Spleen (tissue), 11 donors: ENCODE measurements at regions not wholly inside any gene's neighbourhood (a gene's known extent, or its start where the extent isn't known, plus 50 kb on each side); places are given as distances from the start of the nearest gene placed in this dataset.
A peak's percentile ranks its signal among the peaks of the same experiment; 100 is the strongest.

Experiments used
- DNase-seq: peaks from one replicate; pipeline ENCODE4 v3.0.0-alpha.2; 2020
- H3K27ac ChIP-seq, 8 donors: fragments of 200-600 bp; sonication (generic) in 7 of 8; 1 replicate in 4 of 8; 2 replicates in 4 of 8; pipeline versions ENCODE4 v1.5.0 to v1.8.0; 2016 to 2021; ENCODE audit warnings: inconsistent platforms in 4 of 8, mild to moderate bottlenecking in 4 of 8, moderate library complexity in 1 of 8
- H3K27me3 ChIP-seq, 7 donors: fragments of 200-600 bp; sonication (generic) in 6 of 7; replicated peaks in 1 of 7; 1 replicate in 4 of 7; 2 replicates in 3 of 7; pipeline versions ENCODE4 v1.5.0 to v1.8.0; 2016 to 2021; ENCODE audit warnings: inconsistent platforms in 3 of 7, mild to moderate bottlenecking in 1 of 7
- H3K36me3 ChIP-seq, 6 donors: fragments of 200-600 bp; sonication (generic) in 5 of 6; 1 replicate in 4 of 6; 2 replicates in 2 of 6; pipeline versions ENCODE4 v1.5.0 to v1.8.0; 2016 to 2021; ENCODE audit warnings: inconsistent platforms in 2 of 6
- H3K4me1 ChIP-seq, 6 donors: fragments of 200-600 bp; sonication (generic) in 5 of 6; 1 replicate in 3 of 6; 2 replicates in 3 of 6; pipeline versions ENCODE4 v1.5.0 to v1.8.0; 2016 to 2021; ENCODE audit warnings: inconsistent platforms in 3 of 6
- H3K4me3 ChIP-seq, 8 donors: fragments of 200-600 bp; sonication (generic) in 7 of 8; 1 replicate in 4 of 8; 2 replicates in 4 of 8; pipeline versions ENCODE4 v1.5.0 to v1.8.0; 2016 to 2021; ENCODE audit warnings: inconsistent platforms in 4 of 8, mild to moderate bottlenecking in 4 of 8, moderate library complexity in 2 of 8
- H3K9me3 ChIP-seq, 8 donors: fragments of 200-600 bp; sonication (generic) in 7 of 8; 1 replicate in 4 of 8; 2 replicates in 4 of 8; pipeline versions ENCODE4 v1.5.0 to v1.8.0; 2016 to 2021; ENCODE audit warnings: inconsistent platforms in 4 of 8
- POLR2A ChIP-seq, 3 donors: fragments of 450-650 bp; IDR thresholded peaks; one replicate each; pipeline ENCODE4 v1.5.1; 2017; ENCODE audit warnings: antibody characterized with exemption in 3 of 3, mild to moderate bottlenecking in 1 of 3
- POLR2AphosphoS5 ChIP-seq, 3 donors: sonication (generic); formaldehyde crosslinking; IDR thresholded peaks; one replicate each; pipeline ENCODE4 v1.5.1; 2017; ENCODE audit warnings: antibody characterized with exemption in 3 of 3
- WGBS, 5 donors: extraction: QIAGEN DNeasy Blood & Tissue Kit in 3 of 5; methylation state at CpG; one replicate each; pipeline versions ENCODE4 v1.1.5 to v1.1.7; 2013 to 2018; 5-methylcytosine and 5-hydroxymethylcytosine counted together
- intact Hi-C: fragments of 100-400 bp; cut with DNase I; formaldehyde crosslinking; loops from one replicate; pipeline ENCODE4 v1.15.0; 2023; ENCODE audit warnings: low total_unique reads
- TF ChIP-seq, protein P1 (sequence below), 11 experiments: fragments of 200-600 bp in 7 of 11; fragments of 450-650 bp in 4 of 11; sonication (generic) in 4 of 11; IDR thresholded peaks in 8 of 11; conservative IDR thresholded peaks in 3 of 11; 1 replicate in 7 of 11; 2 replicates in 4 of 11; pipeline versions ENCODE4 v1.4.0 to v1.8.0; 2016 to 2021; ENCODE audit warnings: antibody characterized with exemption in 11 of 11, inconsistent platforms in 4 of 11, mild to moderate bottlenecking in 1 of 11
- donor health status: healthy with polysubstance abuse.
- donor health status: DM: no; HTN: no; CAD: no; lungs with moderate emphysema.
- donor health status: DM: no; HTN: no; CAD: no.
- donor health status: Bipolar disorder and iron deficiency.
- donor health status: healthy.
- donor health status: DM: no; HTN: no; CAD: no.
- donor health status: DM: yes; HTN: yes; CAD: no.

DNA sequence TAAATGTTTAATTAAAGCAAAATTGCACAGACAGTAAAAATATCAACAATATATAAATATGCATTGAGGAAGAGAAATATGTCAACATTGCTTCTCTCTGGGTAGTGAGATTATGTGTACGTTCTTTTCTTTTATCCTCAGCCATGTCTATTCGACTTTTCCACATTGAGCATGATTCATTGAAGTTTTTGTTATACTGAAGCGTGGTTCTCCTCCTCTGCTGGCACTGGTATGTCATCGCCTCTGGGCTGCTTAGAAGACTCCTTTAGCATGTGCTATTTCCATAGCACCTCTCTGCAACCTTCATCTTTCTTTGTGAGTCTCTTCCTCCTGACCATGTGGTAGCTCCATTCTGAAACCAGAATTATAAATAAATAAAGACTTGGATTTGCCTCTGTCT lies 65.8 kb upstream of the AKAP13 start:
- no peaks in the 10 kb centered on the region for H3K27me3 ChIP-seq
- no peak overlapping the region for H3K27ac ChIP-seq
- WGBS, 5 donors: 90 to 97% (median 94%) methylated on average over 4 of the region's 4 CpGs
- peaks cover 2 to 45% (median 19%) of the 10 kb centered on the region in 6 donors for H3K4me1 ChIP-seq
- no peak for DNase-seq
- H3K4me3 ChIP-seq: no peak overlapping the region
- no peaks in the 10 kb centered on the region for H3K36me3 ChIP-seq
- peaks cover 0 to 3% (median 0%) of the 10 kb centered on the region in 8 donors for H3K9me3 ChIP-seq
- intact Hi-C loops: no loop called here
- TF ChIP-seq POLR2AphosphoS5 (IDR thresholded peaks at IDR 0.05) (no peak), POLR2A (IDR thresholded peaks at IDR 0.05) (no peak)

DNA sequence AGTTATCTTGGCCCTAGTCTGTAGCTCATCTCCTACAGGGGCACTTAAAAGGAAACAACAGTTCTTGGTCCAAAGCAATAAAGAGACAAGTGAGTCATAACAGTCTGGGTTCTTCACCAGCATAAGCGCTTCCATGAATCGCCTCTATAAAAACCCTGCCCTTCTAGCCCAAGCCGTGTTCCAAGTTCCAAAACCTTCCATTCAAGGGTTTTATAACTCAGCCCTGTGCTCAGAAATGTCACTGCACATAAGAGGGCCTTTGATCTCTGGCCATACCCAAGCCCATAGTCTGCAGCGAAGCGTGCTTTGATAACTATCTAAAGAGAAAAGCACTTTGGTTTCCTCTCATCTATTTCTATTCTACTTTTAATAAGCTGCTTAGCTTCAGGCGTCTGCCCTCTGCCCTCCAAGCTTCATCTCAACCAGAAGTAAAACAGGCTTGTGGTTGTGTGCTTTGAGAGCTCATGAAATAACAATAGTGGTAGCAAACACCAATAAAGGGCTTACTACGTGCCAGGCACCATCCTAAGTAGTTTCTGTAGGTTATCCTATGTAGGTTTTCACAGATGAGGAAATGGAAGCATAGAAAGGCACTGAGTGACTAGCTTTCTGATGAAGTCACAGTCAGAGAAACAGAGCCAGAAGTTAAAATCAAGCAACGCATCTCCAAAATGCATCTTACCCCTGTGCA lies 64.0 kb upstream of the AKAP13 start:
- Histone ChIP-seq H3K9me3 (peaks cover 0 to 3% (median 0%) of the 10 kb centered on the region in 8 donors), H3K27ac (peak overlapping the region in 5 of 8 donors; percentile 4 to 53 (median 13)), H3K27me3 (no peaks in the 10 kb centered on the region), H3K4me1 (peaks cover 2 to 45% (median 19%) of the 10 kb centered on the region in 6 donors), H3K36me3 (no peaks in the 10 kb centered on the region), H3K4me3 (no peak overlapping the region)
- 52 to 72% (median 59%) methylated on average over 8 of the region's 8 CpGs for WGBS, 5 donors
- no peak for DNase-seq
- TF ChIP-seq POLR2AphosphoS5 (IDR thresholded peaks at IDR 0.05) (no peak), POLR2A (IDR thresholded peaks at IDR 0.05) (no peak)
- TF ChIP-seq, protein P1, sequence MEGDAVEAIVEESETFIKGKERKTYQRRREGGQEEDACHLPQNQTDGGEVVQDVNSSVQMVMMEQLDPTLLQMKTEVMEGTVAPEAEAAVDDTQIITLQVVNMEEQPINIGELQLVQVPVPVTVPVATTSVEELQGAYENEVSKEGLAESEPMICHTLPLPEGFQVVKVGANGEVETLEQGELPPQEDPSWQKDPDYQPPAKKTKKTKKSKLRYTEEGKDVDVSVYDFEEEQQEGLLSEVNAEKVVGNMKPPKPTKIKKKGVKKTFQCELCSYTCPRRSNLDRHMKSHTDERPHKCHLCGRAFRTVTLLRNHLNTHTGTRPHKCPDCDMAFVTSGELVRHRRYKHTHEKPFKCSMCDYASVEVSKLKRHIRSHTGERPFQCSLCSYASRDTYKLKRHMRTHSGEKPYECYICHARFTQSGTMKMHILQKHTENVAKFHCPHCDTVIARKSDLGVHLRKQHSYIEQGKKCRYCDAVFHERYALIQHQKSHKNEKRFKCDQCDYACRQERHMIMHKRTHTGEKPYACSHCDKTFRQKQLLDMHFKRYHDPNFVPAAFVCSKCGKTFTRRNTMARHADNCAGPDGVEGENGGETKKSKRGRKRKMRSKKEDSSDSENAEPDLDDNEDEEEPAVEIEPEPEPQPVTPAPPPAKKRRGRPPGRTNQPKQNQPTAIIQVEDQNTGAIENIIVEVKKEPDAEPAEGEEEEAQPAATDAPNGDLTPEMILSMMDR (IDR thresholded peaks at IDR 0.05 in 8 of 11, conservative IDR thresholded peaks at IDR 0.05 in 3 of 11): no peak
- intact Hi-C loops: no loop called here

DNA sequence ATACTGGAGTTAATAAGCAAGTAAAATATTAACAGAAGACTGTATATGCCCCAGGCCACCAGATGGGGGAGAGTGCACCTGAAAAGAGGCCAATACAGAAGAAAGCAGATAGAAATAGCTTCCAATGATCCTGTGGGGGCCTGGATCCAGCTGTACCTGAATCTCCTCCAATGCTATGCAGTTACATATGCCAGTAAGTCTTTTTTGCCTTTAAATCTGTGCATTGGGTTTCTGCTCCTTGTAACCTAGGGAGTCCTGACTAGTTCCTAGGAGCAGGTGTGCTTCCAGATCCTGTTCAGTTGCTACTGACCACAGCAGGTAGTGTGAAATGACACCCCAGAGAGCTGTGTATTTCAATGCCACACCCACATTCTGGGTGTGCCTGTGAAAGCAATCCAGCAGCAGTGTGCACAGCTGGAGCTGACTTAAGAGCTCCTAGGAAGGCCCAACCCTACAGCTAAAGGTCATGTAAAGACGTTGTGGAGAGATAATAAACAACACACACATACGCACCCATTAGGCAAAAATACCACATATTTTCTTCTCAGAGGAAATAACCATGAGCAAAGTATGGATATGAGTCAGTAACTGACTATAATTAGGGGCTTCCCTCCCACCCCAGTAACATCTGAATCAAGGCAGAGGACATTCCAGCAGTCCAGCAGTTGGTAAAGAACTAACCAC lies 62.2 kb upstream of the AKAP13 start:
- H3K4me1 ChIP-seq: peaks cover 0 to 29% (median 10%) of the 10 kb centered on the region in 6 donors
- TF ChIP-seq POLR2A (IDR thresholded peaks at IDR 0.05) (no peak), POLR2AphosphoS5 (IDR thresholded peaks at IDR 0.05) (no peak)
- TF ChIP-seq, protein P1 (IDR thresholded peaks at IDR 0.05 in 8 of 11, conservative IDR thresholded peaks at IDR 0.05 in 3 of 11): no peak
- H3K36me3 ChIP-seq: no peaks in the 10 kb centered on the region
- no peak overlapping the region for H3K27ac ChIP-seq
- DNase-seq: no peak
- intact Hi-C loops: no loop called here
- H3K27me3 ChIP-seq: no peaks in the 10 kb centered on the region
- 18 to 48% (median 26%) methylated on average over 2 of the region's 2 CpGs for WGBS, 5 donors
- H3K9me3 ChIP-seq: peaks cover 0 to 16% (median 0%) of the 10 kb centered on the region in 8 donors
- no peak overlapping the region for H3K4me3 ChIP-seq

DNA sequence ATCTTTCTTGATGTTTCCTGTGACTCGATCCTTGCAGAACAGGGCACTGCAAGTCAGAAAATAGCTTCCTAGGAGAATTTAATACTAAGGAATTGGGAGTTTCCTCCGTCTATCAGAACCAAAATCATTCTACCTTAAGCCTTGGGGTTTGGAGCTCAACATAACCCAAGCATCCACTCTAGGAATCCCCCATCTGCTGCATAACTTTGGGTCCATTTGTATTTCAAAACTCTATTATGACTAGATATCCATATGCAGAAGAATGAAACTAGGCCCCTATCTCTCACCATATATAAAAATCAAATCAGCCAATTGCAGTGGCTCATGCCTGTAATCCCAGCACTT lies 61.7 kb upstream of the AKAP13 start:
- Histone ChIP-seq H3K27me3 (no peaks in the 10 kb centered on the region), H3K4me1 (peaks cover 0 to 27% (median 10%) of the 10 kb centered on the region in 6 donors), H3K27ac (no peak overlapping the region), H3K9me3 (peaks cover 0 to 16% (median 0%) of the 10 kb centered on the region in 8 donors), H3K4me3 (no peak overlapping the region), H3K36me3 (no peaks in the 10 kb centered on the region)
- WGBS, 5 donors: 47 to 59% (median 53%) methylated on average over 2 of the region's 2 CpGs
- DNase-seq: no peak
- TF ChIP-seq POLR2AphosphoS5 (IDR thresholded peaks at IDR 0.05) (no peak), POLR2A (IDR thresholded peaks at IDR 0.05) (no peak)
- TF ChIP-seq, protein P1 (IDR thresholded peaks at IDR 0.05 in 8 of 11, conservative IDR thresholded peaks at IDR 0.05 in 3 of 11): no peak
- intact Hi-C loops: no loop called here
